ENCODE measurements at regions not wholly inside any gene's neighbourhood (a gene's known extent, or its start where the extent isn't known, plus 50 kb on each side); places are given as distances from the start of the nearest gene placed in this dataset.

DNA sequence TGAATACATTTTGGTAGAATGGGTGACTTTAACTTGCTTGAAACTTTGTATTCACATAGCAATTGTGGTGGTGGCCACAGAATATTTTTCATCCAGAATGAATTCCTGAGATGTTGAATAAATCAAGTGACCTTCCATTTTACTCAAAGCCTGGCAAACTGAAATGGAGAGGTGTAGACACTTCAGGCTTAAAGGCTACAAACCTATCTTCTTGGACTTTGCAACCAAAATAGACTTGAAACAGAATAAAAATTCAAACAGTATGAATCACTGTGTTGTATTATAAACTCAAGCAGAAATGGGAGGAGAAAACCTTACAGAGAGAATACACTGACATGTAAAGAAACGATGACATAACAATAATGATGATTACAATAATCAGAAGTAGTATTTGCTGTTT, 371.6 kb downstream of the BCKDHB start:
- no peak for DNase-seq (ENCODE audit: low read depth, low spot score)
- H3K27me3 ChIP-seq (ENCODE audit: control insufficient read depth, insufficient read depth, low read length): no peaks in the 10 kb centered on the region
- no peaks in the 10 kb centered on the region for H3K4me1 ChIP-seq (ENCODE audit: control insufficient read depth, insufficient read depth, low read length)
- no peak overlapping the region for H3K27ac ChIP-seq (ENCODE audit: low read length)
- no peak for ATAC-seq
- no peaks in the 10 kb centered on the region for H3K9me3 ChIP-seq (ENCODE audit: control insufficient read depth, insufficient read depth, low read depth, low read length)
- POLR2A ChIA-PET: no interaction called here
- intact Hi-C loops (cut with micrococcal nuclease; ENCODE audit: unreplicated experiment): no loop called here
- no TSS peak for BruUV-seq (replicated peaks)
- H3K4me3 ChIP-seq (ENCODE audit: low read depth in 2 of 2, low read length in 2 of 2): no peak overlapping the region
- CTCF ChIA-PET: no interaction called here
- no peaks in the 10 kb centered on the region for H3K36me3 ChIP-seq (ENCODE audit: control insufficient read depth, insufficient read depth, low read length)
- in situ Hi-C loops (cut with HindIII; ENCODE audit: low pct_unique_long_range_greater_than_20kb, low sequenced_read_pairs): no loop called here
- TF ChIP-seq SIN3A (IDR thresholded peaks at IDR 0.05; ENCODE audit: borderline replicate concordance, insufficient read depth, low read depth, low read length): no peak
- no peak for TF ChIP-seq TCF7L2 (IDR thresholded peaks at IDR 0.05; ENCODE audit: low read depth, low read length)
- TF ChIP-seq, protein P1, sequence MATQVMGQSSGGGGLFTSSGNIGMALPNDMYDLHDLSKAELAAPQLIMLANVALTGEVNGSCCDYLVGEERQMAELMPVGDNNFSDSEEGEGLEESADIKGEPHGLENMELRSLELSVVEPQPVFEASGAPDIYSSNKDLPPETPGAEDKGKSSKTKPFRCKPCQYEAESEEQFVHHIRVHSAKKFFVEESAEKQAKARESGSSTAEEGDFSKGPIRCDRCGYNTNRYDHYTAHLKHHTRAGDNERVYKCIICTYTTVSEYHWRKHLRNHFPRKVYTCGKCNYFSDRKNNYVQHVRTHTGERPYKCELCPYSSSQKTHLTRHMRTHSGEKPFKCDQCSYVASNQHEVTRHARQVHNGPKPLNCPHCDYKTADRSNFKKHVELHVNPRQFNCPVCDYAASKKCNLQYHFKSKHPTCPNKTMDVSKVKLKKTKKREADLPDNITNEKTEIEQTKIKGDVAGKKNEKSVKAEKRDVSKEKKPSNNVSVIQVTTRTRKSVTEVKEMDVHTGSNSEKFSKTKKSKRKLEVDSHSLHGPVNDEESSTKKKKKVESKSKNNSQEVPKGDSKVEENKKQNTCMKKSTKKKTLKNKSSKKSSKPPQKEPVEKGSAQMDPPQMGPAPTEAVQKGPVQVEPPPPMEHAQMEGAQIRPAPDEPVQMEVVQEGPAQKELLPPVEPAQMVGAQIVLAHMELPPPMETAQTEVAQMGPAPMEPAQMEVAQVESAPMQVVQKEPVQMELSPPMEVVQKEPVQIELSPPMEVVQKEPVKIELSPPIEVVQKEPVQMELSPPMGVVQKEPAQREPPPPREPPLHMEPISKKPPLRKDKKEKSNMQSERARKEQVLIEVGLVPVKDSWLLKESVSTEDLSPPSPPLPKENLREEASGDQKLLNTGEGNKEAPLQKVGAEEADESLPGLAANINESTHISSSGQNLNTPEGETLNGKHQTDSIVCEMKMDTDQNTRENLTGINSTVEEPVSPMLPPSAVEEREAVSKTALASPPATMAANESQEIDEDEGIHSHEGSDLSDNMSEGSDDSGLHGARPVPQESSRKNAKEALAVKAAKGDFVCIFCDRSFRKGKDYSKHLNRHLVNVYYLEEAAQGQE (IDR thresholded peaks at IDR 0.05; ENCODE audit: insufficient read depth in 1 of 2, low read depth in 2 of 2, low read length in 1 of 2): no peak
- no peak for TF ChIP-seq POLR2AphosphoS5 (IDR thresholded peaks at IDR 0.05; ENCODE audit: low read depth, low read length)
- TF ChIP-seq, protein P2, sequence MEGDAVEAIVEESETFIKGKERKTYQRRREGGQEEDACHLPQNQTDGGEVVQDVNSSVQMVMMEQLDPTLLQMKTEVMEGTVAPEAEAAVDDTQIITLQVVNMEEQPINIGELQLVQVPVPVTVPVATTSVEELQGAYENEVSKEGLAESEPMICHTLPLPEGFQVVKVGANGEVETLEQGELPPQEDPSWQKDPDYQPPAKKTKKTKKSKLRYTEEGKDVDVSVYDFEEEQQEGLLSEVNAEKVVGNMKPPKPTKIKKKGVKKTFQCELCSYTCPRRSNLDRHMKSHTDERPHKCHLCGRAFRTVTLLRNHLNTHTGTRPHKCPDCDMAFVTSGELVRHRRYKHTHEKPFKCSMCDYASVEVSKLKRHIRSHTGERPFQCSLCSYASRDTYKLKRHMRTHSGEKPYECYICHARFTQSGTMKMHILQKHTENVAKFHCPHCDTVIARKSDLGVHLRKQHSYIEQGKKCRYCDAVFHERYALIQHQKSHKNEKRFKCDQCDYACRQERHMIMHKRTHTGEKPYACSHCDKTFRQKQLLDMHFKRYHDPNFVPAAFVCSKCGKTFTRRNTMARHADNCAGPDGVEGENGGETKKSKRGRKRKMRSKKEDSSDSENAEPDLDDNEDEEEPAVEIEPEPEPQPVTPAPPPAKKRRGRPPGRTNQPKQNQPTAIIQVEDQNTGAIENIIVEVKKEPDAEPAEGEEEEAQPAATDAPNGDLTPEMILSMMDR (IDR thresholded peaks at IDR 0.05): no peak

DNA sequence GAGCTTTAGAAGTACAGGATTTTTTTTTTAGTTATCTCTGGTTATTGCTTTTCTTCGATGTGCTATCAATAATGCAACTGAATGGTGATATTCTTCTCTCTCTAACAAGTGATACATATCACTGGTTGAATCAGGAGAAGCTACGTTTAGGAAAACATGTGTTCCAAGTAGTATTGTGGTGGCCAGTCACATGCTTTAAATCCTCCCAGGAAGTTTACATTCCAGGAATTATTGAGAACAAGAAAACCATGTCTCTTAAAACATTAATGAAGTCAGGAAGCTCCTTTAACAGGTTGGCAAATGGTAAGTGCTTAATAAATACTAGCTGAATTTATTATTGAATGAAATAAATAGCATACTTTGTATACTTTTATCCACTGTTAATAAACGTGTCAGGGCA, 371.1 kb downstream of the BCKDHB start:
- Histone ChIP-seq H3K27me3 (ENCODE audit: control insufficient read depth, insufficient read depth, low read length) (no peaks in the 10 kb centered on the region), H3K4me1 (ENCODE audit: control insufficient read depth, insufficient read depth, low read length) (no peaks in the 10 kb centered on the region), H3K36me3 (ENCODE audit: control insufficient read depth, insufficient read depth, low read length) (no peaks in the 10 kb centered on the region), H3K27ac (ENCODE audit: low read length) (no peak overlapping the region), H3K4me3 (ENCODE audit: low read depth in 2 of 2, low read length in 2 of 2) (no peak overlapping the region), H3K9me3 (ENCODE audit: control insufficient read depth, insufficient read depth, low read depth, low read length) (no peaks in the 10 kb centered on the region)
- no TSS peak for BruUV-seq (replicated peaks)
- in situ Hi-C loops (cut with HindIII; ENCODE audit: low pct_unique_long_range_greater_than_20kb, low sequenced_read_pairs) (no loop called here), intact Hi-C loops (cut with micrococcal nuclease; ENCODE audit: unreplicated experiment) (no loop called here)
- ATAC-seq (no peak), DNase-seq (ENCODE audit: low read depth, low spot score) (no peak)
- POLR2A ChIA-PET: no interaction called here
- TF ChIP-seq, protein P2 (IDR thresholded peaks at IDR 0.05): no peak
- no peak for TF ChIP-seq TCF7L2 (IDR thresholded peaks at IDR 0.05; ENCODE audit: low read depth, low read length)
- TF ChIP-seq SIN3A (IDR thresholded peaks at IDR 0.05; ENCODE audit: borderline replicate concordance, insufficient read depth, low read depth, low read length): no peak
- TF ChIP-seq, protein P1 (IDR thresholded peaks at IDR 0.05; ENCODE audit: insufficient read depth in 1 of 2, low read depth in 2 of 2, low read length in 1 of 2): no peak
- TF ChIP-seq POLR2AphosphoS5 (IDR thresholded peaks at IDR 0.05; ENCODE audit: low read depth, low read length): no peak
- CTCF ChIA-PET: no interaction called here
